SU-DHL-6 (cell line): ENCODE measurements at regions not wholly inside any gene's neighbourhood (a gene's known extent, or its start where the extent isn't known, plus 50 kb on each side); places are given as distances from the start of the nearest gene placed in this dataset.

Experiments used
- H2AFZ ChIP-seq: fragments of 200-600 bp; sonication (generic); 2 replicates; pipeline ENCODE4 v1.6.1; 2014; ENCODE audit warnings: low read depth, mild to moderate bottlenecking, moderate library complexity, mixed read lengths, antibody characterized with exemption, low read length; ENCODE audit not compliant: severe bottlenecking
- H3F3A ChIP-seq: fragments of 200-600 bp; shearing (Covaris generic); 2 replicates; pipeline ENCODE4 v1.6.0; 2016; ENCODE audit warnings: antibody characterized with exemption, mild to moderate bottlenecking; ENCODE audit not compliant: insufficient read depth
- H3K27ac ChIP-seq: fragments of 200-600 bp; sonication (generic); 2 replicates; pipeline ENCODE4 v1.5.1; 2016; ENCODE audit warnings: low read depth, mild to moderate bottlenecking, low read length, moderate library complexity, mixed read lengths
- H3K27me3 ChIP-seq: fragments of 200-600 bp; sonication (generic), shearing (Covaris generic); 2 replicates; pipeline ENCODE4 v1.6.0; 2014; ENCODE audit warnings: mild to moderate bottlenecking, low read length
- H3K36me3 ChIP-seq: fragments of 200-600 bp; sonication (generic); 2 replicates; pipeline ENCODE4 v1.6.1; 2014; ENCODE audit warnings: mild to moderate bottlenecking, low read length, mixed read lengths
- H3K4me2 ChIP-seq: fragments of 300-600, 200-600 bp; shearing (Covaris generic), sonication (generic); 2 replicates; pipeline ENCODE4 v1.6.0; 2014; ENCODE audit warnings: low read length, low read depth, mild to moderate bottlenecking; ENCODE audit not compliant: poor library complexity, severe bottlenecking
- H3K4me3 ChIP-seq: fragments of 200-600 bp; sonication (generic); 2 replicates; pipeline ENCODE4 v1.5.1; 2014; ENCODE audit warnings: antibody characterized with exemption, low read length, mild to moderate bottlenecking, mixed read lengths; ENCODE audit not compliant: insufficient read depth, poor library complexity, severe bottlenecking
- H3K79me2 ChIP-seq: fragments of 200-600 bp; sonication (generic); 2 replicates; pipeline ENCODE4 v1.6.1; 2014; ENCODE audit warnings: mild to moderate bottlenecking, low read length, moderate library complexity; ENCODE audit not compliant: insufficient read depth
- H3K9ac ChIP-seq: fragments of 200-600 bp; sonication (generic); 2 replicates; pipeline ENCODE4 v1.7.0; 2014; ENCODE audit warnings: mild to moderate bottlenecking, low read length
- H3K9me2 ChIP-seq: fragments of 200-600 bp; sonication (generic); replicated peaks from 2 replicates; pipeline ENCODE4 v1.6.1; 2014; ENCODE audit warnings: low read length; ENCODE audit not compliant: insufficient read depth
- H3K9me3 ChIP-seq: fragments of 200-600 bp; sonication (generic); 2 replicates; pipeline ENCODE4 v1.6.1; 2014; ENCODE audit warnings: low read length, mixed read lengths; ENCODE audit not compliant: insufficient read depth
- H4K20me1 ChIP-seq: fragments of 200-600 bp; sonication (generic); 2 replicates; pipeline ENCODE4 v1.6.1; 2014; ENCODE audit warnings: low read depth, mild to moderate bottlenecking, antibody characterized with exemption, low read length, moderate library complexity, mixed read lengths
- CTCF ChIP-seq: fragments of 200-600 bp; sonication (generic); IDR thresholded peaks from one replicate; pipeline ENCODE4 v1.5.1; 2017; ENCODE audit warnings: antibody characterized with exemption, mild to moderate bottlenecking, low read length, moderate library complexity; ENCODE audit not compliant: insufficient read depth, poor library complexity, severe bottlenecking
- EZH2phosphoT487 ChIP-seq: fragments of 200-600 bp; sonication (generic), shearing (Covaris generic); conservative IDR thresholded peaks from 2 replicates; pipeline ENCODE4 v1.6.1; 2018; ENCODE audit warnings: mild to moderate bottlenecking, antibody characterized with exemption, low read length, moderate library complexity, mixed read lengths

GRCh38 chr11:19509215-19509614, 203.4 kb upstream of the NAV2 start:
- H3F3A ChIP-seq, result no peaks in the 10 kb centered on the region
- no peak overlapping the region for H3K4me2 ChIP-seq
- H3K27me3 ChIP-seq, result no peaks in the 10 kb centered on the region
- no peak overlapping the region for H3K9ac ChIP-seq
- no peak for TF ChIP-seq EZH2phosphoT487
- TF ChIP-seq CTCF, result no peak
- no peaks in the 10 kb centered on the region for H3K9me2 ChIP-seq
- no peaks in the 10 kb centered on the region for H3K79me2 ChIP-seq
- no peaks in the 10 kb centered on the region for H4K20me1 ChIP-seq
- no peak overlapping the region for H3K4me3 ChIP-seq
- H3K27ac ChIP-seq, result no peak overlapping the region
- H3K9me3 ChIP-seq, result no peaks in the 10 kb centered on the region
- no peak overlapping the region for H2AFZ ChIP-seq
- no peaks in the 10 kb centered on the region for H3K36me3 ChIP-seq

- H3K9ac ChIP-seq, result no peak overlapping the region
- H3K79me2 ChIP-seq, result no peaks in the 10 kb centered on the region
- no peak overlapping the region for H3K4me3 ChIP-seq
- H3K9me2 ChIP-seq, result no peaks in the 10 kb centered on the region
- no peaks in the 10 kb centered on the region for H3K9me3 ChIP-seq
- H3F3A ChIP-seq, result no peaks in the 10 kb centered on the region
- H3K27me3 ChIP-seq, result no peaks in the 10 kb centered on the region
- H3K27ac ChIP-seq, result no peak overlapping the region
- no peak overlapping the region for H3K4me2 ChIP-seq
- TF ChIP-seq EZH2phosphoT487, result no peak
- TF ChIP-seq CTCF, result no peak
- no peaks in the 10 kb centered on the region for H3K36me3 ChIP-seq
- H4K20me1 ChIP-seq, result no peaks in the 10 kb centered on the region
- H2AFZ ChIP-seq, result no peak overlapping the region
Measured at GRCh38 chr11:19508165-19508564, 204.5 kb upstream of the NAV2 start.

GRCh38 chr11:19506816-19507486, 205.7 kb upstream of the NAV2 start:
- Histone ChIP-seq H3K9me3 (no peaks in the 10 kb centered on the region), H3K36me3 (no peaks in the 10 kb centered on the region), H3K27ac (no peak overlapping the region), H3K79me2 (no peaks in the 10 kb centered on the region), H3K9me2 (no peaks in the 10 kb centered on the region), H3K9ac (no peak overlapping the region), H4K20me1 (no peaks in the 10 kb centered on the region), H3K4me3 (no peak overlapping the region), H3K27me3 (no peaks in the 10 kb centered on the region), H2AFZ (no peak overlapping the region), H3K4me2 (no peak overlapping the region), H3F3A (no peaks in the 10 kb centered on the region)
- no peak for TF ChIP-seq CTCF
- TF ChIP-seq EZH2phosphoT487, result no peak
